ENCODE measurements at regions not wholly inside any gene's neighbourhood (a gene's known extent, or its start where the extent isn't known, plus 50 kb on each side); places are given as distances from the start of the nearest gene placed in this dataset.

- TF ChIP-seq CTCF (IDR thresholded peaks at IDR 0.05; ENCODE audit: low read depth, low read length) = no peak
- no peak overlapping the region for H3K4me3 ChIP-seq (ENCODE audit: low read depth, low read length)
- DNase-seq (ENCODE audit: low read depth, low spot score) = no peak
- in situ Hi-C loops (cut with HindIII; ENCODE audit: low sequenced_read_pairs) = no loop called here
Measured at GRCh38 chr10:121059351-121059750, 208.2 kb downstream of the WDR11 start.

GRCh38 chr10:121062115-121062514, 211.0 kb downstream of the WDR11 start:
- in situ Hi-C loops (cut with HindIII; ENCODE audit: low sequenced_read_pairs) = no loop called here
- TF ChIP-seq CTCF (IDR thresholded peaks at IDR 0.05; ENCODE audit: low read depth, low read length) = no peak
- no peak for DNase-seq (ENCODE audit: low read depth, low spot score)
- H3K4me3 ChIP-seq (ENCODE audit: low read depth, low read length) = no peak overlapping the region

GRCh38 chr10:121063744-121064143, 212.6 kb downstream of the WDR11 start:
- TF ChIP-seq CTCF (IDR thresholded peaks at IDR 0.05; ENCODE audit: low read depth, low read length) = no peak
- H3K4me3 ChIP-seq (ENCODE audit: low read depth, low read length) = no peak overlapping the region
- in situ Hi-C loops (cut with HindIII; ENCODE audit: low sequenced_read_pairs) = no loop called here

GRCh38 chr10:121064491-121064890, 213.3 kb downstream of the WDR11 start:
- TF ChIP-seq CTCF (IDR thresholded peaks at IDR 0.05; ENCODE audit: low read depth, low read length) = no peak
- in situ Hi-C loops (cut with HindIII; ENCODE audit: low sequenced_read_pairs) = no loop called here
- no peak for DNase-seq (ENCODE audit: low read depth, low spot score)
- H3K4me3 ChIP-seq (ENCODE audit: low read depth, low read length) = no peak overlapping the region

More at GRCh38 chr10:121063744-121064143, 212.6 kb downstream of the WDR11 start:
- DNase-seq (ENCODE audit: low read depth, low spot score) = no peak

GRCh38 chr10:121065330-121065729, 214.2 kb downstream of the WDR11 start:
- no peak for TF ChIP-seq CTCF (IDR thresholded peaks at IDR 0.05; ENCODE audit: low read depth, low read length)
- DNase-seq (ENCODE audit: low read depth, low spot score) = no peak
- in situ Hi-C loops (cut with HindIII; ENCODE audit: low sequenced_read_pairs) = no loop called here
- H3K4me3 ChIP-seq (ENCODE audit: low read depth, low read length) = no peak overlapping the region

GRCh38 chr10:121069061-121069850, 218.1 kb downstream of the WDR11 start:
- no peak for TF ChIP-seq CTCF (IDR thresholded peaks at IDR 0.05; ENCODE audit: low read depth, low read length)
- DNase-seq (ENCODE audit: low read depth, low spot score) = peak; percentile 9
- in situ Hi-C loops (cut with HindIII; ENCODE audit: low sequenced_read_pairs) = no loop called here
- no peak overlapping the region for H3K4me3 ChIP-seq (ENCODE audit: low read depth, low read length)

Data from astrocyte of the spinal cord (primary cell).